Non-pigmented ciliary epithelial cell (primary cell): ENCODE measurements at regions not wholly inside any gene's neighbourhood (a gene's known extent, or its start where the extent isn't known, plus 50 kb on each side); places are given as distances from the start of the nearest gene placed in this dataset.
"Not testable (repeated sequence)": the region's sequence is repeated elsewhere in the genome, so short reads cannot be mapped to it uniquely, and the experiment has no call there.

Source experiments
- DNase-seq: peaks from one replicate; pipeline ENCODE4 v3.0.0-alpha.2; 2010; ENCODE audit warnings: low read depth

DNA sequence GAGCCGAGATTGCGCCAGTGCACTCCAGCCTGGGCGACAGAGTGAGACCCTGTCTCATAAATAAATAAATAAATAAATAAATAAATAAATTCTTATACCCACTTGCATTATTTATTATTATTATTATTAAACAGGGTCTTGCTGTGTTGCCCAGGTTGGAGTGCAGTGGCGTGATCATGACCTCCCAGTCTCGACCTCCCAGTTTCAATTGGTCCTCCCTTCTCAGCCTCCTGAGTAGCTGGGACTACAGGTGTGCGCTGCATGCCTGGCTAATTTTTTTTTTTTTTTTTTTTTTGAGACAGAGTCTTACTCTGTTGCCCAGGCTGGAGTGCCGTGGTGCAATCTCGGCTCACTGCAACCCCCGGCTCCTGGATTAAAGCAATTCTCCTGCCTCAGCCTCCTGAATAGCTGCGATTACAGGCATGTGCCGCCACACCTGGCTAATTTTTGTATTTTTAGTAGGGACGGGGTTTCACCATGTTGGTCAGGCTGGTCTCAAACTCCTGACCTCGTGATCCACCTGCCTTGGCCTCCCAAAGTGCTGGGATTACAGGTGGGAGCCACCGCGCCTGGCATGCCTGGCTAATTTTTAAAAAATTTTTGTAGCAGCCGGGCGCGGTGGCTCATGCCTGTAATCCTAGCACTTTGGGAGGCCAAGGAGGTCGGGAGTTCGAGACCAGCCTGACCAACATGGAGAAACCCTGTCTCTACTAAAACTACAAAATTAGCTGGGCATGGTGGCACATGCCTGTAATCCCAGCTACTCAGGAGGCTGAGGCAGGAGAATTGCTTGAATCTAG is 150.2 kb downstream of the SEC14L1 start:
- not testable (repeated sequence) for DNase-seq

DNA sequence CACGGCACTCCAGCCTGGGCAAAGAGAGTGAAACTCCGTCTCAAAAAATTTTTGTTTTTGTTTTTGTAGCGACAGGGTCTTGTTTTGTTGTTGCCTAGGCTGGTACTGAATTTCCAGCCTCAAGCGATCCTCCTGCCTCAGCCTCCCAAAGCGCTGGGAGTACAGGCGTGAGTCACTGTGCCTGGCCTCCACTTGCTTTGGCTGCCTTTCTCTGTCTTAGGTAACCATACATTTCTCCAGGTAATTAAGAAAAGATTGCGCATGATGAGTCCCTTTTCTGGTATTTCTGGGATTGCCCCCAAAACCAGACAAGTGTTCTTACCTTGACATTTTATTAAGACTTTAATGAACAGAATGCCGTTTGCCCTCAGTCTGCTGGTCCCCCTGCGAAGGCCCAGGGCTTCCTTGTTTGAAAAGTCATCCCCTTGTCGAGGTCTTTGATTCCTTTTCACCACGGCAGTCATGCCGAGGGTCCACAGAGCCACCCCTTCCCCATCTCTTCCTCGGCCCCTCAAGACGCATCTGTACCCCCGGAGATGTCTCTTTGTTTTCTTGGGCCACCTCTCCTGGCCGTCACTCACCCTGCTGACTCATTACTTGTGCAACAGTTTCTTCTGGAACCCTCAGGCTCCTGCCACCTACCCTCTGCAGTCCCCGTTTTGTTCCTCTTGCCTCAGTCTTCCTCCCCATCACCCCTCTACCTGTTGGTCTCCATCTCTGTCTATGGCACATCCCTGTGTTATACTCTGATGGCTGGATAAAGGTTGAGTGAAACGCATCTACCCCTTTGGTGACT is 151.0 kb downstream of the SEC14L1 start:
- no peak for DNase-seq

DNA sequence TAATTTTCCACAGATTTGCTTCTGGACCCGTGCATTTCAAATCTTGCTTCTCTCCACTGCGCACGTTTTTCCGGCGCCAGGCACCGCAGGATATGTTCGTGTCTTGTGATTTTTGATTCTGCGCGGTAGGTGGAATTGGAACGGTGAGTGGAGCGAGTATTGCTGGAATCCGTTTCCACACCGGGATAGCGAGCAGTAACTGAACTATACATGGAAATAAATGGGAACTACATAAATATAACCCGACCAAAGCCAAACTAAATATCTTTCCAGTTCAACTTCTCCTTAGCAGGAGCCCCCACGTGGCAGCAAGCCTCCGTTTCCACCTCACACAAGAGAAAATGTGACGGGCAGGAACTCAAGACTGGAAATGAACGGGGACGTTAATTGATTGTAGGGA is 154.0 kb downstream of the SEC14L1 start:
- DNase-seq = no peak

DNA sequence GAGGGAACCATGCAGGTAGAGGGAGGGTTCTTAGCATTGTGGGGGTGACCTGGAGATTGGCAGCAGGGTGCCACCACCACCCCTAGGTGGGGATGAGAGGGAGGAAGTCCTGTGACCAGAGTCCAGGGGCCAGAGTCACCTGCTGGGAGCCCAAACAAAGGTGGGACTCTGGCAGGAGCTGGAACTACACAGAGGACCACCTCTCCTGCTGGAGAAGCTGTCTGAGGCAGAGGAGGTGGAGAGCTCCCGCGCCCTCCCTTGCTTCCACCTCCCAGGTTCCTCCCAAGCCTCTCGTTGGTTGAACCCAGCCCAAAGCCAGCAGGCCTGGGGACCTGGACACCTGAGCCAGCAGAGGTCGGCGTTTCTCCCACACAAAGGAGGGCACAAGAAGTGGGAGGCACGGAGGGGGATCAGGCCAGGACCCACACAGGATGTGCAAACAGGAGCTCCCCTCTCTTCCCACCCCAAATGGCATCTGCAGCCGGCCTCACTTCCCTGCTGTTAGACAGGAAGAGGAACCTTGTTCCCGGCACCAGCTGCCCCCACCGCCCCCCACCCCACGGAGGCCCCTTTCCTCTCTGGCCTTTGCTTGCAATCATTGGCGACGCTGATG is 154.6 kb downstream of the SEC14L1 start:
- no peak for DNase-seq

- no peak for DNase-seq
Observed at GRCh38 chr17:77296769-77297409, 156.1 kb downstream of the SEC14L1 start.

- DNase-seq = no peak
Observed at GRCh38 chr17:77297693-77298666, 157.2 kb downstream of the SEC14L1 start.

DNA sequence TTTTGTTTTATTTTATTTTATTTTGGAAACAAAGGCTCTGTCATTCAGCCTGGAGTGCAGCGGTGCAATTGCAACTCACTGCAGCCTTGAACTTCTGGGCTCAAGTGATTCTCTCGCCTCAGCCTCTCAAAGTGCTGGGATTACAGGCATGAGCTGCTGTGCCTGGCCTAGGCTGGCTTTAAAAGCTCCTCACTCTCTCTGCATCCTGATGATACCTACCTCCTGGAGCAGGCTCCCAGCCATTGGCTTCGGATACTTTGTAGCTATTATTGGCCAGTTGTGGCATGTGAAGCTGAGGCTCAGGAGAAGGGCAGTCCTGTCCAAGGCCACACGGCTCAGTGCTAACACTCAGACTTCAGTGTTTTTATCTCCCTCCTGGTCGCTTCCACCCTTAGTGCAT is 158.0 kb downstream of the SEC14L1 start:
- DNase-seq = no peak

DNA sequence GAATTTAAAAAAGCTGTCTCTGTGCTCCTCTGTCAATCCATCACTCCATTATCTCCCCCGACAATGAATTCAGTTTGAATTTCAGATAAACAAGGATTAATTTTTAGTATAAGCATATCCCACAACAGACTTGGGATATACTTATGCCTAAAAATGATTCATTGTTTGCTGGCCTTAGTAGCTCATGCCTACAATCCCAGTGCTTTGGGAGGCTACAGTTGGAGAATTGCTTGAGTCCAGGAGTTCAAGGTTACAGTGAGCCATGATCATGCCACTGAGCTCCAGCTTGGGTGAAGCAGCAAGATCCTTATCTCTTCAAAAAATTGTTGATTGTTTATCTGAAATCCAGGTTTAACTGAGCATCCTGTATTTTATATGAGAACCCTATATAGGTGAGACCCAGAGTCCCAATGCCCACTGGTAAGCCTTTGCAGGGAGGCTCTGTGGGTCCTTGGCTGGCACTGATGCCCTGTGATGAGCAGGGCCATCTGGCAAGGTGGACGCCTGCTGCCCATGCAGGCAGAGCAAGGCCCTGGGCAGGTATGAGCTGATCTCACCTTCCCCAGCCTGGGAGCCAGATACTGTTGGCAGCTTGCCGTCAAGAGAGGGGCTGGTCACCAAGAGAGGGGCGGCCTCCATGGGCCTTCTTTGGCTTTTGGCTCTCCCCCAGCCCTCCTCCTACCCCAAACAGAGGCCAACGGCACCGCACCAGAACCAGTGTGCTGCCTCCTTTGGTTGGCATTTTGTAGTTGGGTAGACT is 158.7 kb downstream of the SEC14L1 start:
- DNase-seq = no peak

- no peak for DNase-seq
Observed at GRCh38 chr17:77300016-77300686, 159.4 kb downstream of the SEC14L1 start.

GRCh38 chr17:77301694-77302266 is 161.0 kb downstream of the SEC14L1 start:
- no peak for DNase-seq

DNA sequence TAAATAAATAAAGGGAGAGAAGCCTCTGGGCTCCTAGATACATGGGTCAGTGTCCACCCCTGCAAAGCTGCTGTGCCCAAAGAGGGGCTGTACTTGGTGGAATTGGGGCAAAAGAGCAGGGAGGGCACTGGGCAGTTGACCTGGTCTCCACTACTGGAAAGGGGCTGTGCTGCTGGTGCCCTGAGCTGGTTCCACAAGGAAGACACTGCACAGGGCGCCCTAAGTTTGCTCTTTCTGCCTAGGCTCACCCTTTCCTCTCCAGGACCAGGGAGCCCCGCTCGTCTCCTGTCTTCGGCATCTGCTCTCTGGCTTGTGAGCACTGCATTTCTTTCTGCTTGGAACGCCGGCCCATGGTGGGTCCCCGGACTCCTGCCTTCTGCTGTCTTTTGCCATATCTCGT is 161.9 kb downstream of the SEC14L1 start:
- no peak for DNase-seq

- DNase-seq = no peak
Observed at GRCh38 chr17:77303620-77304019, 162.9 kb downstream of the SEC14L1 start.

DNA sequence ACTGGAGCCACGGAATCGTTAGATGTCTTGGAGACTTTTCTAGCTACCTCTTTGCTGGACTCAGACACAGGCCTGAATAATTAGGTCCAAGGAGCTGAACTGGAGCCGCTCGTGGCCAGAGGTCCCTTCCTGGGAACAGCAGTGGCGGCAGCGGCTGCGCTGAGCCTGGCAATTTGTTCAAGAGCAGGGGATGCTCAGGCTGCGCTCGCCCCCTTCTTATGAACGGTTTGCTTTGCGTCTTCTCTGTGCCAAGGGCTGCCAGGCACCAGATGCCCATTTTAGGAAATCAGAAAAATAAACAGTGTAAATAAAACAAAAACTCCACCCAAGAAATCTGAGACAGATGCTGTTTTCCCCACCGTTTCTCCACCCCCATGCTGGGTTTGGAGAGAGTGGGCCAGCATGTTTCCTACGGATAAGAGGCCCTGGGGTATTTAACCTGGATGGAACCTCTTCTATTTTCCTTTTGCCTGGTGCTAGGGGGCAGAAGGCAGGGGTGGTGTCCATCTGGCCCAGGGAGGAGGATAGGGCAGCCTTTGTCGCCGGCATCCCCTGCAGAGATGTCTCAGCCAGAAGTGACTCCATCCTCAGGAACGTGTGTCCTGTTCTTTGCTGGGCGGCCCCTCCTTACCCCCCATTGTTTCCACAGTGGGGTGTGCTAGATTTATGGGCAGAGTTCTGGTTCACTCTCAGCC is 163.4 kb downstream of the SEC14L1 start:
- DNase-seq = no peak

- no peak for DNase-seq
Observed at GRCh38 chr17:77304746-77305473, 164.1 kb downstream of the SEC14L1 start.

GRCh38 chr17:77306048-77306789 is 165.4 kb downstream of the SEC14L1 start:
- no peak for DNase-seq

GRCh38 chr17:77306790-77307478 is 166.2 kb downstream of the SEC14L1 start:
- no peak for DNase-seq
